GM12875 (cell line): ENCODE measurements at regions not wholly inside any gene's neighbourhood (a gene's known extent, or its start where the extent isn't known, plus 50 kb on each side); places are given as distances from the start of the nearest gene placed in this dataset.

ENCODE experiments used
- H3K4me3 ChIP-seq: one replicate; pipeline ENCODE4 v1.5.1; 2011; ENCODE audit warnings: low read depth, low read length, control low read depth
- CTCF ChIP-seq: IDR thresholded peaks from 2 replicates; pipeline ENCODE4 v1.5.1; 2011; ENCODE audit warnings: low read depth, mild to moderate bottlenecking, control low read depth, inconsistent platforms, low read length, moderate library complexity, borderline replicate concordance; ENCODE audit not compliant: insufficient read depth

- TF ChIP-seq CTCF = no peak
These were observed 339.8 kb upstream of the SEMA6D start for GRCh38 chr15:47377465-47377864.

DNA sequence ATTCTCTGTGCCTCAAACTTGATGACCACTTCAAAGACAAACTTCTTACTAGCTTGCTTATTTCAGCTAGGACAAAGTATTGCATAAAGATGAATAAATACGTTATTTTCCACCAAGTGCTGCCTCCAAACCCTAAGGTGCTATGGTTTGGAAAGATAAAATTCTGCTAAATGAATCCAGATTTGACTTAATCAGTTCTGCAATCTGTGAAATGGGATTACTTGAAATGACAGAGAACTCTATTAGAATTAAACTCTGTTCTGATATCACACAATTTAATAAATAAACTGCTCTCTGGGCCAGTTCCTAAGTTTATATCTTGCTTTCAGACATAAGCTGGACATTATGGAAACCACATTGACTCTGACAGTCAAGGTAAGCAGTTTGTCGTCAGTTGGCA lies 338.8 kb upstream of the SEMA6D start:
- no peak overlapping the region for H3K4me3 ChIP-seq
- TF ChIP-seq CTCF = no peak

More at GRCh38 chr15:47377465-47377864, 339.8 kb upstream of the SEMA6D start:
- H3K4me3 ChIP-seq = no peak overlapping the region

- H3K4me3 ChIP-seq = no peak overlapping the region
- no peak for TF ChIP-seq CTCF
These were observed 334.2 kb upstream of the SEMA6D start for GRCh38 chr15:47383102-47383501.

GRCh38 chr15:47383801-47384200 lies 333.5 kb upstream of the SEMA6D start:
- no peak for TF ChIP-seq CTCF
- H3K4me3 ChIP-seq = no peak overlapping the region

GRCh38 chr15:47384341-47384740 lies 333.0 kb upstream of the SEMA6D start:
- H3K4me3 ChIP-seq = no peak overlapping the region
- TF ChIP-seq CTCF = no peak

GRCh38 chr15:47384776-47385175 lies 332.5 kb upstream of the SEMA6D start:
- TF ChIP-seq CTCF = no peak
- H3K4me3 ChIP-seq = no peak overlapping the region

GRCh38 chr15:47386459-47386858 lies 330.8 kb upstream of the SEMA6D start:
- H3K4me3 ChIP-seq = no peak overlapping the region
- no peak for TF ChIP-seq CTCF
